NCI-H2107 treated with DMSO at 0.1 percent for 48 hours (cell line): ENCODE measurements at regions not wholly inside any gene's neighbourhood (a gene's known extent, or its start where the extent isn't known, plus 50 kb on each side); places are given as distances from the start of the nearest gene placed in this dataset.
"Not testable (repeated sequence)": the region's sequence is repeated elsewhere in the genome, so short reads cannot be mapped to it uniquely, and the experiment has no call there.

ENCODE experiments used
- DNase-seq: peaks from one replicate; lab custom pipeline; 2025; ENCODE audit not compliant: unreplicated experiment; lab: John Stamatoyannopoulos, UW

DNA sequence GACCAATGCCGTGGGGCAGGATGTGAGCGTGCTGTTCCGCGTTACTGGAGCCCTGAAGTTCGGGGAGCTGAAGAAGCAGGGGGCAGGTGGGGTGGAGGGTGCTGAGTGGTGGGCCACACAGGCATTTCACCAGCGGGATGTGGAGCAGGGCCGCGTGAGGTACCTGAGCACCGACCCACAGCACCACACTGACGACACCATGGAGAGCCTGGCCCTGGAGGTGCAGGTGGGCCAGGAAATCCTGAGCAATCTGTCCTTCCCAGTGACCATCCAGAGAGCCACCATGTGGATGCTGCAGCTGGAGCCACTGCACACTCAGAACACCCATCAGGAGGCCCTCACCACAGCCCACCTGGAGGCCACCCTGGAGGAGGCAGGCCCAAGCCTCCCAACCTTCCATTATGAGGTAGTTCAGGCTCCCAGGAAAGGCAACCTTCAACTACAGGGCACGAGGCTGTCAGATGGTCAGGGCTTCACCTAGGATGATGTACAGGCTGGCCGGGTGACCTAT lies 179.6 kb downstream of the TBC1D2B start:
- no peak for DNase-seq

GRCh38 chr15:77897113-77897895 lies 180.2 kb downstream of the TBC1D2B start:
- not testable (repeated sequence) for DNase-seq

GRCh38 chr15:77896147-77897112 lies 181.1 kb downstream of the TBC1D2B start:
- not testable (repeated sequence) for DNase-seq

GRCh38 chr15:77895742-77896141 lies 181.8 kb downstream of the TBC1D2B start:
- no peak for DNase-seq

GRCh38 chr15:77895145-77895544 lies 182.4 kb downstream of the TBC1D2B start:
- DNase-seq = not testable (repeated sequence)

DNA sequence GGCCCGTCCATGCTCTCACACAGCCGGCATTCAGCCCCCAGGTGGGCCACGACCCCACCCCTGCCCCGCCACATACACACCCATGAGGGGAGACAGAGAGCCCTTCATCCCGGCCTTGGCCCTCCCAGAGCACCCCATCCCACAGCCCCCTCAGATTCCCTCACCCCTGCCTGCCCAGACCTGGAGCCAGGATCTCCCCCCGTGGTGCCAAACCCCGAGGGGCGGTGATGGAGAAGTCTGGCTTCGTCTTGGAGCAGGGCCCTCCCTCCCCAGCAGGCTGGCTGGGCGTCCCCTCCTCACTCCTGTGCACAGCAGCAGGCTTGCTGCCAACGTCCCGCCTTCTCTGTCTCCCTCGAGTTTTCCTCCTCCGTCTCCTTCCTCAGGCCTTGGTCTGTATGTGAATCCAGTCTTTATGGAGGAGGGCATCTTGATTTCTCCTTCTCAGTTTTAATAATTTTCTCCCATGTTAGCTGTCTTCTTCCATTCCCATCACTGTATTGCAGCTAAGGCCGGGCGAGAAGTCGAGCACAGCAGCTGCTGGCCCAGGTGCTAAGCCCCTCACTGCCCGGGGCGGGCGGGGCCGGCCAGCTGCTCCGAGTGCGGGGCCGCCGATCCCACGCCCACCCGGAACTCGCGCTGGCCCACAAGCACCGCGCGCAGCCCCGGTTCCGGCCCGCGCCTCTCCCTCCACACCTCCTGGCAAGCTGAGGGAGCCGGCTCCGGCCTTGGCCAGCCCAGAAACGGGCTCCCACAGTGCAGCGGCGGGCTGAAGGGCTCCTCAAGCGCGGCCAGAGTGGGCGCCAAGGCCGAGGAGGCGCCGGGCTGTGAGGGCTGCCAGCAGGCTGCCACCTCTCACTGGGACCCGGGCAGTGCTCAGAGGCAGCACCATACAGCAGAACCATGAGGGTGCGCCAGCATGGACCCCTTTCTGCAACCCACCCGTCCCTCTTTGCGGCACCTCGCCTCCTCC lies 183.6 kb downstream of the TBC1D2B start:
- not testable (repeated sequence) for DNase-seq

DNA sequence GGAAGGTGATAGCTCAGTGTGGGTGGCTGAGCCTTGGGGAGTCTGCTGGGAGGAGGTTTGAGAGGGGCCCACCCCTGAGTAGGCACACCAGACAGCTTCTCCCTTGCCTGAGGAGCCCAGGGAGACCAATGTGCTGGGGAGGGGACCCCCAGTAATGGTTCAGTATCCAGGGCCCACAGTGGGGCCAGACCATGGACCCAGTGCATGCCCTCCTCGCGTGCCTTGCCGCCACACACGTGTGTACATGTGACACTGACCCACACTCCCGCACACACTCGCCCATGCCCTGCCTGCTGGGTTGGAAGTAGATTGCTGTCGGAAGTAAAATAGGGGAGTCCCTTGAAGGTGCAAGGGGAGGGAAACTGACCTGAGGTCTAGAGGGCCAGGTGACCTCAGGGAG lies 184.3 kb downstream of the TBC1D2B start:
- DNase-seq = not testable (repeated sequence)

- DNase-seq = no peak
These were observed 185.2 kb downstream of the TBC1D2B start for GRCh38 chr15:77892335-77892734.

DNA sequence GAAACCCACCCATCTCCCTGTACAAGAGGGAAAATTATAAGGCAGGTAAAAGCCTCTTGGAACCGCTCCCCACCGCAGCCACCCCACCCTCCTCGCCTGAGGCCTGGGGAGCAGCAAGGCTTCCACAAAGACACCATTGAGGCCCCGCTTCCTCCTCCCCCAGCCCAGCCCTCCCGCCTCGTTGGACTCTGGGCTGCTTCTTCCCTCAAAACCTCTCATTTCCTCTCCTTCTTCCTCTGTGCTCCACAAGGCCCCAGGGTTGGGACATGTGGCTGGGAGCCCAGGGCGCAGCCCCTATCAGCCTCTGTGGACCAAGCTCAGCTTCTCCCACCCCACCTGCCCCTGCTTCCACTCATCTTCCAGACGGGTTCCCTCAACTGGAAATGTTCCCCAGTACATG lies 185.6 kb downstream of the TBC1D2B start:
- not testable (repeated sequence) for DNase-seq

DNA sequence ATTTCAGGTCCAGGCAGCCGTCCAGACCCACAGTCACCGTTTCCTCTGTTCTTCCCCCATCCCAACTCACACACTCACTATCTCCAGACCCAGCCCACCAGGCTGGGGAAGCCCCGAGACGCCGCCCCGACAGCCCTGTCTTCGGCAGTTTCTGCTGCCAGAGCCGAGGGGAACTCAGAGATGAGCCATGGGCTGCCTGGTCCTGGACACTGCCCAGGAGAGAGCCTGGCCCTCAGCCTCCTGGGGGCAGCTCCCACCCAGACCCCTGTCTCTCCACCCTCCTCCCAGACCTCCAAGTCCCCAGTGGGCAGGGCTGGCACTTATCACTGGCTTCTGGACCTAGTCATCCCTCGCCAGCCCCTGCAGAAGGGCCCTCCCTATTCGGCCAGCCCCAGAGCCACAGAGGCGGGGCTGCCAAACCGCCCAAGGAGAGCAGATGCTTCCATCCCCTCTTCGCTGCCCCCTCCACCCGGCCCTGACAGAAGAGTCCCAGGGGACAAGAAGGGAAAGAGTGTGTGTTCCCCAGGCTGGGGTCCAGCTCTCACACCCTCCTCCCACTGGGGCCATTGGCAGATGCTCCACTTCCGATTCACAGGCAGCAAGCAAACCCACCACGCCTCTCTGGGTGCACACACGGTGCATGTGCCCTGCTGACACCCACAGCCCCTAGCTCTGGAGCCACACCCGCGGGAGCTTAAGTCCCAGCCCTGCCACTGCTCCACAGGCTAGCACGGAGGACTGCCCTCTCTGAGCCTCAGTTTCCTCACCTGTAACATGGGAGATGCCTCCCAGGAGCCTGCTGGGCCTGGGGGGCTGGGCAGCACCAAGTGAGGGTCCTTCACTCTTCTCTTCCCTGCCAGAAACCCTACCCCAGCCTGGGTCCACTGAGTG lies 186.4 kb downstream of the TBC1D2B start:
- not testable (repeated sequence) for DNase-seq

GRCh38 chr15:77889828-77890725 lies 187.4 kb downstream of the TBC1D2B start:
- DNase-seq = not testable (repeated sequence)

DNA sequence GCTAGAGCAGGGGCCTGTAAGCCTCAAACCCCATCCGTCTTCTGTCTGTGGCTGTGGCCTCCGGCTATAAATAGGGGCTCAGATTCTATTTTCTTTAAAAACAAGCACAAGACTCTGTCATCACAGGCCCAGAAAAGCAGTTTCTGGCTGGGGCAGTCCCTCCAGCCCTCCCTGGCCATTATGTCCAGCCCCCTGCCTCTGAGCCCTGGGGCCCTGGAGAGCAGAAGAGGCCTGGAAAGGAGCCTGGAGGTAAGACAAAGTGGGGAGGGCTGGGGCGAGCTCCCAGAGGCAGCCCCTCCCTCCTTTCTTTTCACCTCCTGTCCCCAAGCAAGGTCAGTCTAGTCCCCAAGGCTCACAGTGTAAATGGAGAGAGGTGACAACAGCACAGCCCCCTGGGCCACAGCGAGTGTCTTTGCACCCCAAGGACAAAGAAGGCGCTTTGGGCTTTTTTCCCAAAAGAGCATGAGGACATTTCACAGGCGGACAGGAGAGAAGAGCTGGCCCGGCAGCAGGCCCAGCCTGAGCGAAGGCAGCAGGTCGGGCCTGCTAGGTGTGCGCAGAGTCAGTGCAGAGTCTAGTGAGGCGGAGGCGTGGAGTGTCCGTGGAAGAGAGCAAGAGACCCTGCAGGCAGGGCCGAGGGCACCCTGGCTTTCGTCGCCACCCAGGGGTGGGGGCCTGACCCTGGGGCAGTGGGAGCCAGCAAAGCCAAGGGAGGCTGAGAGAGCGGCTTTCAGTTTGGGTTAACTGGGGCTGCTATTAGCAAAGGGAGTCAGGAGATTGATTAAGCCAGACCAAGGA lies 188.3 kb downstream of the TBC1D2B start:
- no peak for DNase-seq

GRCh38 chr15:77887563-77888429 lies 189.7 kb downstream of the TBC1D2B start:
- not testable (repeated sequence) for DNase-seq

GRCh38 chr15:77886805-77887448 lies 190.6 kb downstream of the TBC1D2B start:
- no peak for DNase-seq

GRCh38 chr15:77885877-77886500 lies 191.5 kb downstream of the TBC1D2B start:
- not testable (repeated sequence) for DNase-seq

GRCh38 chr15:77883012-77883411 lies 194.5 kb downstream of the TBC1D2B start:
- DNase-seq = not testable (repeated sequence)
